OCI-LY3 (cell line): ENCODE measurements at regions not wholly inside any gene's neighbourhood (a gene's known extent, or its start where the extent isn't known, plus 50 kb on each side); places are given as distances from the start of the nearest gene placed in this dataset.

Experiments
- EZH2phosphoT487 ChIP-seq: fragments of 200-600 bp; shearing (Covaris generic); IDR thresholded peaks from 2 replicates; pipeline ENCODE4 v1.6.1; 2018; ENCODE audit warnings: antibody characterized with exemption, mixed run types, low read depth
- TF ChIP-seq, protein P1 (sequence below): fragments of 200-600, 300-600 bp; sonication (generic); IDR thresholded peaks from 2 replicates; pipeline ENCODE4 v1.5.1; 2014; ENCODE audit warnings: antibody characterized with exemption, low read length, low read depth

- TF ChIP-seq, protein P1, sequence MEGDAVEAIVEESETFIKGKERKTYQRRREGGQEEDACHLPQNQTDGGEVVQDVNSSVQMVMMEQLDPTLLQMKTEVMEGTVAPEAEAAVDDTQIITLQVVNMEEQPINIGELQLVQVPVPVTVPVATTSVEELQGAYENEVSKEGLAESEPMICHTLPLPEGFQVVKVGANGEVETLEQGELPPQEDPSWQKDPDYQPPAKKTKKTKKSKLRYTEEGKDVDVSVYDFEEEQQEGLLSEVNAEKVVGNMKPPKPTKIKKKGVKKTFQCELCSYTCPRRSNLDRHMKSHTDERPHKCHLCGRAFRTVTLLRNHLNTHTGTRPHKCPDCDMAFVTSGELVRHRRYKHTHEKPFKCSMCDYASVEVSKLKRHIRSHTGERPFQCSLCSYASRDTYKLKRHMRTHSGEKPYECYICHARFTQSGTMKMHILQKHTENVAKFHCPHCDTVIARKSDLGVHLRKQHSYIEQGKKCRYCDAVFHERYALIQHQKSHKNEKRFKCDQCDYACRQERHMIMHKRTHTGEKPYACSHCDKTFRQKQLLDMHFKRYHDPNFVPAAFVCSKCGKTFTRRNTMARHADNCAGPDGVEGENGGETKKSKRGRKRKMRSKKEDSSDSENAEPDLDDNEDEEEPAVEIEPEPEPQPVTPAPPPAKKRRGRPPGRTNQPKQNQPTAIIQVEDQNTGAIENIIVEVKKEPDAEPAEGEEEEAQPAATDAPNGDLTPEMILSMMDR = no peak
- no peak for TF ChIP-seq EZH2phosphoT487
Measured at GRCh38 chr2:49296107-49296867, 142.0 kb upstream of the FSHR start.
